ENCODE measurements at regions not wholly inside any gene's neighbourhood (a gene's known extent, or its start where the extent isn't known, plus 50 kb on each side); places are given as distances from the start of the nearest gene placed in this dataset.

DNA sequence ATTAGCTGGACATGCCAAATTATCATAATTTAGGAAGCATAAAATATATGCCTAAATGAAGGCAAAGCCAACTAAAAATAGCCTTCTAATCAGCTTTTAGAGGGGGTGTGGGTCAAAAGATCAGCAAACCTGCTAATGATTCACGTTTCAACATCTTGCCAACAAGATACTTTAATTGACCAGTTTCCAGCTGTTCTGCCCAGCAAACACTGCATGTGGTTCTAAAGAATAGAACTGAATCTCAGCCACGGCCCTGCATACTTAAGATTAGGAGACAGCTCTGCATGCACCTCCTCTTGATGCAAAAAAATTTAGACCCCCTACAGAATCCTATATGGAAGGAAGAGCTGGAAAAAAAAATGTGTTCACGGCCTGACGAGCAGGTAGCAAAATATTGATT is 500.5 kb downstream of the TBL1XR1 start:
- TF ChIP-seq POLR2A (IDR thresholded peaks at IDR 0.05; ENCODE audit: low read length) (no peak), GATA1 (IDR thresholded peaks at IDR 0.05; ENCODE audit: low read depth, low read length) (no peak)

Measured in erythroblast (primary cell).